CD4-positive, alpha-beta T cell treated with Interleukin-12 subunit alpha and Interleukin-12 subunit beta, for 1 hour (primary cell): ENCODE measurements at regions not wholly inside any gene's neighbourhood (a gene's known extent, or its start where the extent isn't known, plus 50 kb on each side); places are given as distances from the start of the nearest gene placed in this dataset.

Source experiments
- DNase-seq: peaks from one replicate; pipeline ENCODE4 v3.0.0-alpha.2; 2020

- no peak for DNase-seq
These were observed 88.8 kb upstream of the ZBTB40 start for GRCh38 chr1:22362626-22363402.

GRCh38 chr1:22363403-22364325 lies 88.0 kb upstream of the ZBTB40 start:
- no peak for DNase-seq

- no peak for DNase-seq
These were observed 87.4 kb upstream of the ZBTB40 start for GRCh38 chr1:22364326-22364650.

- no peak for DNase-seq
These were observed 86.9 kb upstream of the ZBTB40 start for GRCh38 chr1:22364764-22365163.

GRCh38 chr1:22365331-22366295 lies 86.0 kb upstream of the ZBTB40 start:
- no peak for DNase-seq

GRCh38 chr1:22366346-22366745 lies 85.3 kb upstream of the ZBTB40 start:
- DNase-seq: no peak

- no peak for DNase-seq
These were observed 83.5 kb upstream of the ZBTB40 start for GRCh38 chr1:22368125-22368524.

GRCh38 chr1:22369294-22370189 lies 82.1 kb upstream of the ZBTB40 start:
- DNase-seq: no peak

GRCh38 chr1:22370190-22370498 lies 81.5 kb upstream of the ZBTB40 start:
- no peak for DNase-seq

GRCh38 chr1:22371408-22371807 lies 80.2 kb upstream of the ZBTB40 start:
- no peak for DNase-seq

GRCh38 chr1:22373252-22373651 lies 78.4 kb upstream of the ZBTB40 start:
- no peak for DNase-seq

- no peak for DNase-seq
These were observed 77.7 kb upstream of the ZBTB40 start for GRCh38 chr1:22374001-22374400.

- DNase-seq: no peak
These were observed 76.0 kb upstream of the ZBTB40 start for GRCh38 chr1:22375601-22376000.

- DNase-seq: no peak
These were observed 75.7 kb upstream of the ZBTB40 start for GRCh38 chr1:22376001-22376400.

- DNase-seq: no peak
These were observed 75.1 kb upstream of the ZBTB40 start for GRCh38 chr1:22376546-22376945.

GRCh38 chr1:22376976-22377375 lies 74.7 kb upstream of the ZBTB40 start:
- DNase-seq: no peak

GRCh38 chr1:22379566-22379965 lies 72.1 kb upstream of the ZBTB40 start:
- no peak for DNase-seq

GRCh38 chr1:22380024-22380785 lies 71.4 kb upstream of the ZBTB40 start:
- DNase-seq: no peak

GRCh38 chr1:22383526-22384294 lies 67.9 kb upstream of the ZBTB40 start:
- no peak for DNase-seq

GRCh38 chr1:22385537-22385936 lies 66.1 kb upstream of the ZBTB40 start:
- DNase-seq: no peak

GRCh38 chr1:22386774-22387173 lies 64.9 kb upstream of the ZBTB40 start:
- no peak for DNase-seq
